AML-193 (cell line): ENCODE measurements at regions not wholly inside any gene's neighbourhood (a gene's known extent, or its start where the extent isn't known, plus 50 kb on each side); places are given as distances from the start of the nearest gene placed in this dataset.
"Not testable (repeated sequence)": the region's sequence is repeated elsewhere in the genome, so short reads cannot be mapped to it uniquely, and the experiment has no call there.

Experiments
- DNase-seq, 2 experiments: peaks; one replicate each; lab custom pipeline; 2025; lab: John Stamatoyannopoulos, UW

DNA sequence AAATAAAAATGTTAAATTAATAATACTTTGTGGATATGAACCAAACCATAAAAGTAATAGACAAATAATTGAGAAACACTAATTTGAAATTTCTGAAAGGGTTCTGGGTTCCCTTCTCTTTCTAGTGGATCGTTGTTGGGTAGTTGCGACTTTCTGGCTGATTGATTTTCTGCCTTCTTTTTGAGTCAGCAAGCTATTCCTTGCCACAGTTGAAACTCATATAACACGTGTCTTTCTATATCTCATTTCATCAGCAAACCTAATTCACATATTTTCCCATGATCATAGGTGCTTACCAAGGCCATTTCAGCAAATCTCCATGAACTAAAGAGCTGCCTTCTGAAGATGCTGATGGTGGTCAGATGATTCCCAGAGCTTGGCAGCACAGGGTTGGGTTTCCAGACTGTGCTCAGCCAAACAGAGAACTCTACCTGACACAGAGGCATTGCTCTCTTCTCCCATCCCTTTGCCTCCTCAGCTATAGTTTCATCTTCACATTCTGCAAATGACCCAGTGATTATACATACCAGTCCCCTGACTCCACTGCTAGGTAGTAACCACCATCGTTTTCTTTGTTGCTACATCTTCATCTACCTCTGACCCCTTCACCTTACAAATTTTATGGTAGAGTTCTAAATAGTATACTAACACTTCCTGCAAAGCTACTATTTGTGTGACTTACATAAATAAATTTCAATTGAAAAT lies 383.9 kb upstream of the DPH6 start:
- no peak for DNase-seq

DNA sequence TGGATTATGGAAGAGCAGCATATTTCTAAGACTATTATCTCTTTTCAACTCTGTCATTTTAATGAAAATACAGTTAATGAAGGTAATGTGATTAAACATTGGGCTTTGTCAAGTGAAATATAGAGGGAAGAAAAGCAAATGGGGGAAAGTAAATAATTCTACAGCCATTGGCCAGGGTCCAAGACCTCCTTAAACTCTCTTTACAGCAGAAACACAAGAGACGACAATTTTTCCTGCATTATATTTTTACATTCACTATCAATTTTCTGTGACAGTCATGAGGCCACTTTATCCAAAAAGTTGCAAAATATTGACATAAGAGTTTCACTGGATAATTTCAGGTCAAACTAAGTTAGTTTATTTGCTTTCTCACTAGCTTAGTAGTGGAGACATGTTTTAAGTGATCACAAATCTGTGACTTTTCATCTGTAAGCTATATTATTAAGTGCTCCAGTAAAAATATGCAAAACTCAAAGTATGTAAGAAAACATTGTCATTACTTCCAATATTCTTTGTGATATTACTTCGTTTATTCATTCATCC lies 385.9 kb upstream of the DPH6 start:
- no peak for DNase-seq

DNA sequence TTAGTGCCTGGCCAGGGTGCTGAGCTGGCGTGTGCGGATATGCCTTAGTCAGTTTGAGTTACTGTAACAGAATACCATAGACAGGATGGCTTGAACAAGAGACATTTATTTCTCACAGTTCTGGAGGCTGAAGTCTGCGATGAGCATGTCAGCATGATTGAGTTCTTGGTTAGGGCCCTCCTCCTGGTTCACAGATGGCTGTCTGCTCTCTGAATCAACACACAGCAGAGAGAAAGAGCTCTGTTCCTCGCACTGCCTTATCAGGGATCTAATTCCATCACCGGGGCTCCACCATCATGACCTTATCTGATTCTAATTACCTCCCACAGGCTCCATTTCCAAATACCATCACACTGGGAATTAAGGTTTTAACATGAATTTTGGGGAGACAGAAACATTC lies 386.6 kb upstream of the DPH6 start:
- no peak for DNase-seq

DNA sequence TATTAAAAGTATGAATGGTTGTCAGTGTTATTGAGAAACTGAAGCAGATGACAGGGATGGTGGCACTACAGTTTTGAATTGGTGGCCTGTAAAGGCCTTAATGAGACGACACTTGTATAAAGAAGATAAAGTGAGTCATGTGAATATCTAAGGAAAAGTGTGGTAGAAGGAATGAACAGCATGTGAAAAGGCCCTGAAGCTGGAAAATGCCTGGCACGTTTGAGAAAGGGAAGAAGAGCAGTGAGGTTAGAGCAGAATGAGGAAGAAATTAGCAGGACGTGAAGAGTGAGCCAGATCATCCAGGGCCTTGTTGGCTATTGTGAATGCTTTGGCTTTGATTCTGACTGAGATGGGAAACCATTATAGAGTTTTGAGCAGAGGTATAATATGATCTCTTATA lies 387.6 kb upstream of the DPH6 start:
- no peak for DNase-seq

DNA sequence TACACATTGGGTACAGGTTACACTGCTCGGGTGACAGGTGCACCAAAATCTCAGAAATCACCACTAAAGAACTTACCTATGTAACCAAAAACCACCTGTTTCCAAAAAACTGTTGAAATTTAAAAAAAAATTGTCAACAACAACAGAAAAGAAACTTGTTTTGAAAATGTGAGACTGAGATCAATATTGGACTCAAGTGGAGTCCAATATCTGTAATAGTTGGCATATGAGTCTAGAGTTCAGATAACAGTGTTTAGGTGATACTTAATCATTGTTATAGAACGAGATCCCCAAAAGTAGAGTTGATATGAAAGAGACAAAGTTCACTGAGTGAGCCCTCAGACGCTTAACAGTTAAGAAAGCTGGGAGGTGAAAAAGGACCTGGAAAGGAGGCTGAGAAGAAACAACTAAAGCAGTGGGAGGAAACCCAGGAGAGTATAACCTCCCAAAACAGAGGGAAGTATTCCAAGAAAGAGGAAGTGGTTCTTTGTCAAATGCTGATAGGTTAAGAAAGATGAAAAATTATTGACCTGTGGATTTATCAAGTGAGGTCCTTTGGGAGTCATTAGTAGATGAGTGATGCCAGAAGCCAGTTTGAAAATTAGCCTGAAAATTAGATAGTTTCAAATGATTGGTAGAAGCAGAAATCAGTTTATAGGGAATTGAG lies 388.6 kb upstream of the DPH6 start:
- DNase-seq = no peak

DNA sequence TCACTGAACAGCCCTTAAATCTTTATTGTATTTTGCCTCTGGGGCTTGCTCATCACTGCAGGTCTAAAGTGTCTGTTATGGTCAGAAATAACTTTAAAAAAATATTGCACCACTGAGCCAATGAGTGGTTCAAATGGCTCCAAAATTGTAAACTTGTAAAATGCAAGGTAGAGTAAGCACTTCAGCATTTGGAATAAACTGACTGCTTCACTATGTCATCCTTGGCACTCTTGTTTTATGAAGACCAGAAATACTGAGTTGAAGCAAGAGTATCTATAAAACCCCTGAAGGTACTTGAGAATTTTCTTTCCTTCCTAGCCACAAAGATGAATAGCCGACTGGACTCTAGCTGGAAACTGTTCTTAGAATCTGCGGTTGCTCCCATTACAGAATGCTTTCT lies 390.3 kb upstream of the DPH6 start:
- no peak for DNase-seq

DNA sequence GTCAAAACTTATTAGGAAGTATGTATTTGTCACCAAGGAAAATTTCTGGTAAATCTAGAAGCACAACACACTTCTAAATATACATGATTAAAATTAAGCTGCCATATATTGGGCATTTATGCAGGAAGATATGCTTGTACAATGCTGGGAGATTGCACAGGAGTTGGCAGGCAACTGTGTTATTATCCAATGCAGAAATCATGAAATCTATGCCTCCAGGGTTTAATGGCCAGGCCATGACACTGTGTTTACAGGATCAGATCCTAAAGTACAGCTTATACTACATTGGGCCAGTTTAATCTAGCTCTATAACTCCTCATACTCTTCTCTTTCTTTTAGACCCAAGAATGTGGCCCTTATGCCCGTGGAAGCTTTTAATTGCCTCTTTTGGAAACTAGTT lies 391.4 kb upstream of the DPH6 start:
- no peak for DNase-seq

DNA sequence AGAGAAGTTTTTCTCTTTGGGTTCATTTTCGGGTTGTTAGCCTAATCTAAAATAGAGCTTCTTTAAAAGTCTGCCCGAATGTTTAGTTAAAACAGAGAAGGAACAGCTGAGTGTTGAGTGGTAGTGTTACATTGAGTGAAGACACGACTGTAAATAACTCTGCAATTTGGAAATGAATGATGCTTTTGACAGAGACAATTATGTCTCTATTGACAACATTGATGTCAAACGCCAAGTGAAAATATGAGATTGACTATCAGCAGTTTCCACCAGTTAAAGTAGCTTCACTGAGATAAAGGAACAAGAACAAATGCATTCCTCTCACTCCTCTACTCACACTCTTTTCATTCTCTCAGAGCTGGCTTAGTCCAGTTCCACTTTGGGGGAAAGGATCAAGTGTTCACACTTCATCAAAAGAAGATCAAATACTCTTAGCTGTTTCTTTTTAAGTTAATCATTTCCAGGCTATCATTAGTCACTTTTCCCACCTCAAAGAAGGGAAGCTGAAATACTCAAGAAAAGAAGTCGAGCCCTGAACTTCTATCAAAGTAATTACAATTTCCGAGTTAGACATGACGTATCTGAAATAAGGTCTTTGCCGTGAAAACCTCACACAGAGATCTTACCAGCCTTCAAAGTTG lies 399.1 kb upstream of the DPH6 start:
- DNase-seq = no peak

DNA sequence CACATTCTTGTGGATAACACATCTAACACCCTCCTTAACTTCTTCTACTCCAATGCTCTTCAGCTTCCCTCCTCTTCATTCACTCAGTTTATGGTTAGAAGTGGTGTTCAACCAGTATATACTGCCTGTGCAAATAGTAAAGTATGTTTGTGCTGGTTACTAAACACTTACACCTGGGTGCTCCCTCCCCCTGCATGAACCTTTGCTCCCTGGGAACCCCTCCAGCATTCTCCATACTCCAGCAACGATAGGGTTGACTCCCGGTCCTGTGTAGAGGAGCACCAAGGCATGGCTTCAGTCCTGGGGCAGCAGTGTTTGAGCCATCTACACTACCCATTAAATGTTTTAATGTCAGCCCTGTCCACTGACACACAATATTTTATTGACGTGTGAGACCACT lies 407.5 kb upstream of the DPH6 start:
- DNase-seq = no peak

DNA sequence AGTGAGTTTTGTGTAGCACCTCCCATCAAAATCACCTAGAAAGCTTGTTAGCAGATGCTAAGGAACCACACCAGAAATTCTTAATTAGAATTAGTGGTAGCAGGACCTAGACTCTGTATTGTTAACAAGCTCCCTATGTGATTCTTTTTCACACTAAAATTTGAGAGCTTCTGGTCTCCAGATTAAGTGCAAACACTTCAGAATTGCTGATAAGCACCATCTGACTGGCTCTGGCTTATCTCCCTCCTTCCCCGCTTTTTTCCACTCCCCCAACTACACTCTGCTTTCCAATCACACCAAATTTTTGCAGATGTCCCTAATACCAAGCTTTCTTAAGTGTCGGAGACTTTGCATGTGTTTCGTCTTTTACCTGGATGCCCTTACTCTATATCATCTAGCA lies 410.1 kb upstream of the DPH6 start:
- no peak for DNase-seq

DNA sequence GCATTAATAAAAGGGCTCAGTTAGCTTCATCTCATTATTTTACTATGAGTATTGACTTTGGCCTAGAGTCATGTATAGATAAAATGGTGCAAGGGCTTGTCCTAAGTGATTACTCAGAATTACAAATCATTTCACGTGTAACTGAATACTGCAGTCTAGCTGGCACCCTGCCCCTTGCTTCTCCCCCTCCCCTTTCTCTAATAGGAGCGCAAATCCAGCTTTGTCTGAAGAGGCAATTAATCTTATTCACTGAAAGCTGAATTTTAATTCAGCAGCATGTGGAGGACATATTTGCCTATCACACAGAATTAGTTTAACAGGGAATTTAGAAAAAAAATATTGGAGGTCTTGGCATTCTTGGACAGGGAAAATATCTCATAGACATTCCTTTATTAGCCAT lies 412.1 kb upstream of the DPH6 start:
- DNase-seq = no peak

DNA sequence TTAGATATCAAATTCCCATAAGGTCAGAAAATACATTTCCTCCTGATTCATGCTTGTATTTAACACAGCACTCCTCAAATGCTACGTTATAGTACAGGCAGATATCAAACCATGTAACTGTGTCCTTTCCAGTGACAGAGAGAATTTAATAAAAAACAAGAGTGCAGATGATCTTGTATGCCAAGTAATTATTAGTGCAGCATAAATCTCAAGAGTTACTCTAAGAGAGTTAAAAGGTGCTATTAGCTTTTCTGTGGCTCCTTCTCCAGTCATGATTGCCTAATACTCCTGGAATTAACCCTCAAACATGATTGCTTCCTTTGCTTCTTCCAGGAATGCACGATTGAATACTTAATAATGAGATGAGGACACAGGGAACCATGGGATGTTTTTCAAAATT lies 413.0 kb upstream of the DPH6 start:
- DNase-seq = no peak

DNA sequence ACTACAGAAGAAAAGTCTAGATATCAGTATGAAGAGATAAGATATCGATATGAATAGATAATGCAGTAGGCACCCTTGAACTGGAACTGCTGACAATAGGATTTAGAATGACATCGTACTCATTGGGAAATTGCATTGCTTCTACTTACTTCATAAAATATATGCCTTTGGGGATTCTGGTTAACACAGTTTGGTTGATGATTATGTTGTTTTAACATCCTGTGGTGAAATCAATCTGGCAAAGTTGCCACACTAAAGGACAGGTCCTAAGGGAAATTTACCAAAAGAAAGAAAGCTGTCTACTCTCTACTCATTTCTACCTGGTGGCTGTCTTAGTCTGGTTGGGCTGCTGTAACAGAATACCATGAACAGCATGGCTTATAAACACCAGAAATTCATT lies 417.4 kb upstream of the DPH6 start:
- no peak for DNase-seq

DNA sequence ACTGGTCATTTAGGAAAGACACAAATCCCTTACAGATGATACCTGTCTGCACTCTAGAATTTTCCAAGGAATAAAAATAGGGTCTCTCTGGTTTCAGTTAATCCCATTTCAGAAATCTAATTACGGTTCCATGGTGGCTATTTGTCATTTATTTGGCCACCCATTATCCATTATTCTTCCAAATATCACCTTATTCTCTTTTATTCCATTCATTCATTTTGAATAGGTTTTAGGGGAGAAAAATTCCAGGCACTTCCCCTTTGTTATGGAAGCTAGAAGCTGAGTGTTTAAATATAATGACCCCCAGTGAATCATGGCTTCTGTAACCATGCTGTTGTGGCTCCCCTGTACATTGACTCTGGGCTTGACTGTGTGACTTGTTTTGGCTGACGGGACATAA lies 420.8 kb upstream of the DPH6 start:
- no peak for DNase-seq

DNA sequence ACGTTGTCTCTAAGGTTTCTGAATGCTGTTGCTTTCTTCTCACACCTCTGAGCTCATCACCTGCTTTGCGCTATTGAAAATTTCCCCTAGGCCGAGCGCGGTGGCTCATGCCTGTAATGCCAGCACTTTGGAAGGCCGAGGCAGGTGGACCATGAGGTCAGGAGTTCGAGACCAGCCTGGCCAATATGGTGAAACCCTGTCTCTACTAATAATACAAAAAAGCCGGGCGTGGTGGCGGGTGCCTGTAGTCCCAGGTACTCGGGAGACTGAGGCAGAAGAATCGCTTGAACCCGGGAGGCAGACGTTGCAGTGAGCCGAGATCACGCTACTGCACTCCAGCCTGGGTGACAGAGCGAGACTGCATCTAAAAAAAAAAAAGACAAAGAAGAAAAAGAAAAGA lies 422.0 kb upstream of the DPH6 start:
- not testable (repeated sequence) for DNase-seq

DNA sequence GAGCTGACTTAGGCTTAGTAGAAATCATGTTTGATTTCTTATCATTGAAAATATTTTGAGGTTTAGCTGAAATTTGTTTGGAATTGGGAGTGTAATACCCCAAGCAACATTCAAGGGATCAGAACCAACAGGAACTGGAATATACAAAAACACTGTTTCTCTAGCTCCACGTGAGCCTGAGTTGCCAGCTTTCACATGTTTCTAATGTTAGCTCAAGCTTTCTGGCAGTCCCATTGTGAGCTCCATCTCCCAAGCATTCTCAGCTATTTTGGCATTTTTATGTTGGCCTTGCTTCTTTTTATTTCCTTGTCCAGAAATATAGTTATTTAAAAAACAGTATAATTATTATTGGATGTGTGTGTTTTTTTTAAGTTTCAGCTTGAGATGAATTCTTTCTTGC lies 427.1 kb upstream of the DPH6 start:
- DNase-seq = no peak

DNA sequence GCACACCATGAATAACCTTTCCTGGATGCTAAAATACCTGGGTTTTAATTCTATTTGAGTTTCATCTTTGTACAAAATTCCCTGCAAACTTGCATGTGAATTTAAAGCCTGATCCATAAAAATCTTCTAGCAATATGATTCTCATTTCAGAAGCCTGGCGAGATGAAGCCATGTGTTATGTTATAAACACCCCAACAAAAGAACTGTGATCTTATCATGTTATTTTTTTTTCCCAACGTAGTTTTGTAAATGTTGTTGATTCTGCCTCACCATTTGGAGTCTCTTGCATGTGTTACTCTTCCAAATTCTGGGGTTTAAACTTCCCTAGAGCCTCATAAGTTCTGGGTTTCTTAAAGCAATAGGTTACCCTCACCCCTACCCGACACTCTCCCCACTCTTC lies 428.1 kb upstream of the DPH6 start:
- no peak for DNase-seq

DNA sequence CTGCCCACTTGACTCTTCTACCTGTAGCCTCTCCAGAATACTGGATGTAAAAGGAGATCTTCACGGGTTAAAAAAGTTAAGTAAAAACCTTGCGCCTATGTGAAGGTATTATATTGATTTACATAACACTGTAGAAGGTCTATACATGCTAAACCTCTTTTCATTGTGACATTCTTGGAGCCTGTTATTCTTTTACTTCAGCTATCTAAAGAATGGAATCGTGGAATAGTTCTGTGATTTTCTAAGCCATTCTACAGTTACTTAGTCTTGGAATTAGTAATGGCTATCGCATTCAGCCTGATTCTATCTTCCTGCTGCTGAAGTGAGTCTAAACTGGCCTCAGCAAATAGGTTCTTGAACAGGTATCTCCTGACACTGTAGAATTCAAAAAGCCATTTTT lies 430.0 kb upstream of the DPH6 start:
- DNase-seq = no peak

DNA sequence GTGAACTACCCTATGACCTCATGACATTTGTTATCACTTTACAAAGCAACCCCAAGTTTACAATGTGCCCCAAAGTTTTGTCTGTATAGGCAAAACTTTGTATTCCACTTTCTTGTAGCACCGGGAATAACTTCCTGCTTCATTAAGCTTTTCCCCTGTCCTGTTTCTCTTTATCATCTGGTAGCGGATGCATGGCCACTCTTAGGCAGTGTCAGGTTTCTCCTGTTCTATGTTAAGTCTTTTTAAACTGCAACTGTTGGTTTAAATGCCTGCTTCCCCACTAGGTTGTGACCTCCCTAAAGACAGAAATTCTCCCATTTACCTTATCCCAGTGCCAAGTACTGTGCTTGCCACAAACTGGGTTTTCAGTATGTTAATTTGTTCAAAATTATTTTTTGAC lies 433.6 kb upstream of the DPH6 start:
- no peak for DNase-seq

DNA sequence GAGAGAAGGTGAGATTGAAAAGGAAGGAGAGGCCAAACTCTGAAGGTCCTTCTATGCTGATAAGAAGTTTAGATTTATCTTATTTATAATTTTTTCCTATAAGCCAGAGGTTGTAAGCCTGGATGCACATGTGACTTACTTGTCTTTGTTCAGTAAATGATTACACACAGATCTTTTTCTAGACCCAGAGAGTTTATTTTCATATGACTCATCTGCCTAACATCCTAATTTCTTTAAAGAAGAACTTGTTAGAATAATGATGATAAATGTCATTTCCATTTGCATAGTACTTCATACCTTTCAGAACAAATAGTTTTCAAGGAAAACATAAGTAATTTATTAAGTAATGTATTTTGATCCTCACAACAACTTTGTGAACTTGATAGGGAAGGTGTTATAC lies 434.8 kb upstream of the DPH6 start:
- DNase-seq = no peak

DNA sequence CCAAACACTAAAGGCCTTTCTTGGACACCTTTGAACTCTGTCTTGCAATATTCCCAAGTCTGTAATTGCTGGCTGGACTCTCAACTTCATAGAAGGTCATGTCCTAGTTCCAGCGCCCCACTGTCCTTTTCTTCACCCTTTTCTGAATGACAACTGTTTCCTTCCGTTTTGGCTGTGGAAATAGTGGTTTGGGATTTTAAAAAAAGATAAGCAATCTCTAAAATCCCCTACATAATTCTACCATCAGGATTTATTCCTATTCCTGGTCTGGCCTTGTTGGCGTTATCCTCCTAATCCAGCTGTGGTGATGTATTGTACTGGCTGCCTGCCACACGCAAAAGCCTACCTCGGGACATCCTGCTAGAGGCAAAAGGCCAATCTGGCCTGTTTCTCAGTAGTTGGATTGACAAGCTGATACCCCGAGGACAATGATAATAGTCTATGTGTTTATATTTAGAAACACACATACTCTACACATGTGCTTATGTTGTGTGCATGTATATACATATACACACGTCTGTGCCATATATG lies 440.3 kb upstream of the DPH6 start:
- no peak for DNase-seq

DNA sequence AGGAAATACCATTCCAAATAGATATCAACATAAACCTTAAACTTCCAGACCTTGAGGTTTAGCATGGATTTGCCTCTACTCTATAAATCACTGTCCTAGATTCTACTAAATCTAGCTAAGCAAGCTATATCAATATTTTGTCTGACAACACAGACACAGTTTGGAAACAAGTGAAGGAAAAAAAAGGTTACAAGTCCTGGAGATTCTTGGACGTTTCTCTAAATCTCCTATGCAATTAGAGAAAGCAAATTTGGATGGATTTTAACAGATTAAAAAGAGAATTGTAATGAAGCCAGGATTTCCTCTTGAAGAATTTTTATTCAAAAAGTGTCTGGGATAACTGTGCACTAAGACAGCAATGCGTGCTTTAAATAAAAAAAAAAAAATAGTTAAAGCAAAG lies 441.1 kb upstream of the DPH6 start:
- DNase-seq = no peak

DNA sequence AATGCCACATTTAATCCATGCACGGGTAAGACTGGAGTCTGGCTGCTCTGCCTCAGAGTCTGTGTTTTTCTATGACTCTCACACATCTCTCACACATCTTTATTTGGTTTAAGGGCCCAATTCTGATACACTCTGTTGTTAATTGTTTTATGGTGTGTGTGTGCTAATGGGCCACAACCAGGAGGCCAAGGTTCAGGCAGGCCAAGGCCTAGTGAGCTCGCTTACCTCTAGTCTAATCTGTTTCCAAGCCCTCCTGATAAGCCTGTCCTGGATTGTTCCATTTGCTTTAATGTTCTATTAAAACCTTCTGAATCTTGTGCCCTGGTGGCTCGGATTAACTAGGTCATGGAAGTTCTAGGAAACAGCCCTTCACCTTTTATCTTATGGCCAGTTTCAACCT lies 445.4 kb upstream of the DPH6 start:
- DNase-seq = no peak
